CD4-positive, alpha-beta T cell treated with Interleukin-6 at 100 ng/mL for 8 hours (primary cell): ENCODE measurements at regions not wholly inside any gene's neighbourhood (a gene's known extent, or its start where the extent isn't known, plus 50 kb on each side); places are given as distances from the start of the nearest gene placed in this dataset.

ENCODE experiments used
- DNase-seq: peaks from one replicate; pipeline ENCODE4 v3.0.0-alpha.2; 2020; ENCODE audit warnings: mixed read lengths, low spot score

- no peak for DNase-seq
Observed at GRCh38 chr14:56501909-56502530, 77.6 kb upstream of the TMEM260 start.

GRCh38 chr14:56505361-56505760 lies 74.2 kb upstream of the TMEM260 start:
- DNase-seq, result no peak

DNA sequence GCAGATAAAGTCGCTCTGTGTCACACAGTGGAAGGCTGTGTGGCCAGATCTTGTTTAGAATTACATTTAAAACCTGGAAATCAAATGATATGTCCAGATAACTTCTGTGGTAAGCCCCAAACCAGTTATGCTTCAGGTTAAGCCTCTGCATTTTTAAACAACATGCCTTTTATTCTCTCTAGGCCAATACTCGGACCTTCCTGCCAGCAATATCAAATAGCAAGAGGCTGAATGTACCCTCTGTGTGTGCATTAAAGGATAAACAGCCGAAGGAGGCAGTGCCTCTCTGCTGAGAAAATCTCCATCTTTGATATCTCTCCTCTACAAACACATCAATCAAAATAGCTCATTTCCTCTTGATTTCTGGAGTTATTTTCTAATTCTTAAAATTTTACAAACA lies 67.1 kb upstream of the TMEM260 start:
- no peak for DNase-seq

DNA sequence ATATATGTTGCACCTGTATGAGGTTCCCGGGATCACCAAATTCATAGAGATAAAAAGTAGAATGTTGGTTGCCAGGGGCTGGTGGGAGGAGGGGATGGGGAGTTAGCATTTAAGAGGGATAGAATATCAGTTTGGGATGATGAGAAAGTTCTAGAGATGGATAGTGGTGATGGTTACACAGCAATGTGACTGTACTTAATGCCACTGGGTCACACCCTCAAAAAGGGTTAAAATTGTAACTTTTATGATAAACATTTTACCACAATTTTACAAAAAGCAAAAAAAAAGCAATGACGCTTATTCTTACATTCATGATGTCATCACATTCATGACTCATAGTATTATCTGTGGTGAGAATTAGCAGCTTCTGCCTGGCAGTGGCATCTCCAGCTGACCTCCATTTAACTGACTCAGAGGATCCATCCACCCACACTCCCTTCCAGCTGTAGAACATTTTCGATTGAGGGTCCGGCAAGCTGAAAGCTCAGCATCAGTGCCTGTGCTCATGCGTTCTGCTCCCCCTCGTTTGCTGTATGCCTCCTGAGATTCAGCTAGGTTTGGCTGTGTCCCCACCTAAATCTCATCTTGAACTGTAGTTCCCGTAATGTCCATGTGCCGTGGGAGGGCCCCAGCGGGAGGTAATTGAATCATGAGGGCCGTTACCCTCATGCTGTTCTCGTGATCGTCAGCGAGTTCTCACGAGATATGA lies 64.8 kb upstream of the TMEM260 start:
- DNase-seq, result no peak

GRCh38 chr14:56515739-56516138 lies 63.9 kb upstream of the TMEM260 start:
- DNase-seq, result no peak

- no peak for DNase-seq
Observed at GRCh38 chr14:56522403-56522802, 57.2 kb upstream of the TMEM260 start.

- DNase-seq, result no peak
Observed at GRCh38 chr14:56524971-56525677, 54.5 kb upstream of the TMEM260 start.

DNA sequence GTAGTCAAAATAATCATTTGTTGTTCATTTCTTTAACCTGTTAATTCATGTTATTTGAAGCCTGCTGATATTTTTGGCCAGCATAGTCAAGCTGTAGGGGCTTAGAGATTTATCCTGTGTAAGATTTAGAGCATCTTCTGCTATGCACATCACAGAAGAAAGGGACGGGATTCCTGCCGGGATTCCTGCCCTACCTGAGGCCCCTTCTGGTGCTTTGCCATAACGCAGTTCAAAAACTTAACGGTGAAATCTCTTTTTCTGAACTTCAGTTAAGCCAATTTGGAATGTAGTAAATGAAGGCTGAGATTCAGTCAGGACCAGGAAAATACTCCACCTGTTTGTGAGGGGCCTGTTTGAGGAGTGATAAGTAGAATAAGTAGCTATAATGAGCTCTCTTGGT lies 50.7 kb upstream of the TMEM260 start:
- DNase-seq, result no peak
